ENCODE measurements at regions not wholly inside any gene's neighbourhood (a gene's known extent, or its start where the extent isn't known, plus 50 kb on each side); places are given as distances from the start of the nearest gene placed in this dataset.

DNA sequence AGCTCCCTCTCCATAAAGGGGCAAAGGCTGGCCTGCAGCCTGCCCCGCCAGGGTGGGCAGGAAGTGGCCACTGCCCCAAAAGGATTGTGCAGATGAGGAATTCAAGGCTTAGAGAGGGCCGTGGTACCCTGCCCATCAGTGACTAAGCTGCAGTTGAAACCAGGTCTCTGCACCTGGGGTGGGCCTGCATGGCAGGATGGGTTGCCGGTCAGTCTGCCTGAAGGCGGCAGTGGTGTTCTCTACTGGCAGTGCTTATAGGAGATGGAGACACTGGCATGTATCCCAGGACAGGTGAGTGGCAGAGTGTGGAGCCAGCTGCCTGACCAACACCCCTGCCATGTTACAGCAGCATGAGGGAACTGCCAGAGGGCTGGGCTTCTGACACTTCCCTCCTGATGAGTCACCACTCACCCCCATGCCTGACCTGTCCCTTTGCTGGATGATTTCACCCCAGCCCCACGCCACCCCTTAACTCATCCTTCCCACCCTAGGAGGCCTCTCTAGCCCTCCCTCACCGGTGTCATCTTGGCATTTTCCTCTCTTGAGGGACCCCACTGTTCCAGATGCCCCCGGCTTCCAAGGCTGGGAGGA is 70.2 kb upstream of the LMO1 start:
- Histone ChIP-seq H3K9me3 (ENCODE audit: insufficient read depth, low read length) (no peaks in the 10 kb centered on the region), H3K4me3 (ENCODE audit: insufficient read depth, low read length, poor library complexity, severe bottlenecking) (no peak overlapping the region), H3K36me3 (ENCODE audit: low read length) (no peaks in the 10 kb centered on the region), H3K4me2 (ENCODE audit: low read depth, low read length, poor library complexity, severe bottlenecking) (no peak overlapping the region), H3K79me2 (ENCODE audit: insufficient read depth, low read length) (no peaks in the 10 kb centered on the region), H3K9me2 (replicated peaks; ENCODE audit: insufficient read depth, low read length) (no peaks in the 10 kb centered on the region), H2AFZ (ENCODE audit: low read depth, low read length, severe bottlenecking) (no peak overlapping the region), H3K27ac (ENCODE audit: low read depth, low read length) (no peak overlapping the region), H4K20me1 (ENCODE audit: low read depth, low read length) (no peaks in the 10 kb centered on the region), H3K9ac (ENCODE audit: low read length) (no peak overlapping the region), H3K27me3 (ENCODE audit: low read length) (no peaks in the 10 kb centered on the region), H3F3A (ENCODE audit: insufficient read depth) (no peaks in the 10 kb centered on the region)
- no peak for TF ChIP-seq EZH2phosphoT487 (conservative IDR thresholded peaks at IDR 0.05; ENCODE audit: low read length)
- TF ChIP-seq, protein P1, sequence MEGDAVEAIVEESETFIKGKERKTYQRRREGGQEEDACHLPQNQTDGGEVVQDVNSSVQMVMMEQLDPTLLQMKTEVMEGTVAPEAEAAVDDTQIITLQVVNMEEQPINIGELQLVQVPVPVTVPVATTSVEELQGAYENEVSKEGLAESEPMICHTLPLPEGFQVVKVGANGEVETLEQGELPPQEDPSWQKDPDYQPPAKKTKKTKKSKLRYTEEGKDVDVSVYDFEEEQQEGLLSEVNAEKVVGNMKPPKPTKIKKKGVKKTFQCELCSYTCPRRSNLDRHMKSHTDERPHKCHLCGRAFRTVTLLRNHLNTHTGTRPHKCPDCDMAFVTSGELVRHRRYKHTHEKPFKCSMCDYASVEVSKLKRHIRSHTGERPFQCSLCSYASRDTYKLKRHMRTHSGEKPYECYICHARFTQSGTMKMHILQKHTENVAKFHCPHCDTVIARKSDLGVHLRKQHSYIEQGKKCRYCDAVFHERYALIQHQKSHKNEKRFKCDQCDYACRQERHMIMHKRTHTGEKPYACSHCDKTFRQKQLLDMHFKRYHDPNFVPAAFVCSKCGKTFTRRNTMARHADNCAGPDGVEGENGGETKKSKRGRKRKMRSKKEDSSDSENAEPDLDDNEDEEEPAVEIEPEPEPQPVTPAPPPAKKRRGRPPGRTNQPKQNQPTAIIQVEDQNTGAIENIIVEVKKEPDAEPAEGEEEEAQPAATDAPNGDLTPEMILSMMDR (IDR thresholded peaks at IDR 0.05; ENCODE audit: insufficient read depth, low read length, poor library complexity, severe bottlenecking) = no peak

DNA sequence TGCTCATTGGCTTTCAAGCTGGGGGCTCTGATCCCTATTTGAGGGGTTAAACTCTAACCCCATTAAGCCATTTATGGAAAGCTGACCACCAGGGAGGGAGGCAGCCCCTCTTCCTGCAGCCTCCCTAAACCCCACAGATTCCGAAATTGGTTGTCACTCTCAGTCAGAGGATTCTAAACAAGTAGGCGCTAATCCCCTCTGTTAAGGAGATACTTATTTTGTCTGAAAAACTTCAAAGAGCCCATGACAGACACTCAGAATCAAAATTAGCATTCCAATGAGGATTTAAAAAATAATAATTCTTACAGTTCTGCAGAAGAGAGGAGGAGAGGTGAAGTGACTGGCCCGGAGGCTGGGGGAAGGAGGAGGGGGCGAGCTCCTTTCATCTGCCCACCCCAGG is 69.7 kb upstream of the LMO1 start:
- Histone ChIP-seq H3F3A (ENCODE audit: insufficient read depth) (no peaks in the 10 kb centered on the region), H3K79me2 (ENCODE audit: insufficient read depth, low read length) (no peaks in the 10 kb centered on the region), H3K4me2 (ENCODE audit: low read depth, low read length, poor library complexity, severe bottlenecking) (no peak overlapping the region), H4K20me1 (ENCODE audit: low read depth, low read length) (no peaks in the 10 kb centered on the region), H3K36me3 (ENCODE audit: low read length) (no peaks in the 10 kb centered on the region), H2AFZ (ENCODE audit: low read depth, low read length, severe bottlenecking) (no peak overlapping the region), H3K9me2 (replicated peaks; ENCODE audit: insufficient read depth, low read length) (no peaks in the 10 kb centered on the region), H3K9ac (ENCODE audit: low read length) (no peak overlapping the region), H3K27ac (ENCODE audit: low read depth, low read length) (no peak overlapping the region), H3K4me3 (ENCODE audit: insufficient read depth, low read length, poor library complexity, severe bottlenecking) (no peak overlapping the region), H3K27me3 (ENCODE audit: low read length) (no peaks in the 10 kb centered on the region), H3K9me3 (ENCODE audit: insufficient read depth, low read length) (no peaks in the 10 kb centered on the region)
- TF ChIP-seq EZH2phosphoT487 (conservative IDR thresholded peaks at IDR 0.05; ENCODE audit: low read length) = no peak
- TF ChIP-seq, protein P1 (IDR thresholded peaks at IDR 0.05; ENCODE audit: insufficient read depth, low read length, poor library complexity, severe bottlenecking) = no peak

DNA sequence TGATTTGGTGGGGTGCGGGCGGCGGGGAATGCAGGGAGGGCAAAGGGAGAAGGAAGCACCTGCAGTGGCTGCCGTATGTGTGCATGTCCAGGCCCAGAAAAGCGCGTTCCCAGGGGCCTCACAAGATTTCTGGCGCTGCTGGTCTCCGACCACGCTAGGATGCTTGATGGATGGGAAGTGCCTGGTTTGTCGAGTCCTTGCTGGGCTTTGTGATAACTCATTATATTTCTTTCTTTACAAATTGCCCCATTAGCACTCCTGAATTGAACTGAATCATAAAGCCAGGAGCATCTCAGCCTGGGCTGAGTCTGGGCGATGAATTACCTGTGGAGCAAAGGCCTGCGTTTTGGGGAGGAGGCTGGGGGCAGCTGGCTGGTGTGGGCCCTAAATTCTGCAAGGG is 69.2 kb upstream of the LMO1 start:
- Histone ChIP-seq H3K4me3 (ENCODE audit: insufficient read depth, low read length, poor library complexity, severe bottlenecking) (no peak overlapping the region), H3K9me2 (replicated peaks; ENCODE audit: insufficient read depth, low read length) (no peaks in the 10 kb centered on the region), H3K36me3 (ENCODE audit: low read length) (no peaks in the 10 kb centered on the region), H3K79me2 (ENCODE audit: insufficient read depth, low read length) (no peaks in the 10 kb centered on the region), H3K4me2 (ENCODE audit: low read depth, low read length, poor library complexity, severe bottlenecking) (no peak overlapping the region), H4K20me1 (ENCODE audit: low read depth, low read length) (no peaks in the 10 kb centered on the region), H3K27me3 (ENCODE audit: low read length) (no peaks in the 10 kb centered on the region), H3F3A (ENCODE audit: insufficient read depth) (no peaks in the 10 kb centered on the region), H3K9ac (ENCODE audit: low read length) (no peak overlapping the region), H3K27ac (ENCODE audit: low read depth, low read length) (no peak overlapping the region), H2AFZ (ENCODE audit: low read depth, low read length, severe bottlenecking) (no peak overlapping the region), H3K9me3 (ENCODE audit: insufficient read depth, low read length) (no peaks in the 10 kb centered on the region)
- TF ChIP-seq, protein P1 (IDR thresholded peaks at IDR 0.05; ENCODE audit: insufficient read depth, low read length, poor library complexity, severe bottlenecking) = no peak
- no peak for TF ChIP-seq EZH2phosphoT487 (conservative IDR thresholded peaks at IDR 0.05; ENCODE audit: low read length)
